ENCODE measurements at regions not wholly inside any gene's neighbourhood (a gene's known extent, or its start where the extent isn't known, plus 50 kb on each side); places are given as distances from the start of the nearest gene placed in this dataset.
"Not testable (repeated sequence)": the region's sequence is repeated elsewhere in the genome, so short reads cannot be mapped to it uniquely, and the experiment has no call there.

- Histone ChIP-seq H3K27me3 (ENCODE audit: insufficient read depth, low read length, poor library complexity, severe bottlenecking) (no peaks in the 10 kb centered on the region), H3K9me3 (ENCODE audit: insufficient read depth, low read depth, low read length) (no peaks in the 10 kb centered on the region; the same call in 1 of the 2 replicates), H3K4me2 (ENCODE audit: low read depth, low read length, poor library complexity, severe bottlenecking) (no peak overlapping the region), H3K9me2 (replicated peaks; ENCODE audit: low read depth, low read length) (no peaks in the 10 kb centered on the region), H3F3A (ENCODE audit: low read depth) (no peaks in the 10 kb centered on the region), H4K20me1 (ENCODE audit: insufficient read depth, low read length, poor library complexity, severe bottlenecking) (no peaks in the 10 kb centered on the region), H3K79me2 (ENCODE audit: insufficient read depth, low read length) (no peaks in the 10 kb centered on the region), H2AFZ (ENCODE audit: low read length) (no peak overlapping the region), H3K4me1 (ENCODE audit: insufficient read depth, low read length, poor library complexity, severe bottlenecking) (no peaks in the 10 kb centered on the region), H3K4me3 (ENCODE audit: low read length, poor library complexity, severe bottlenecking) (no peak overlapping the region), H3K36me3 (ENCODE audit: insufficient read depth, low read length) (no peaks in the 10 kb centered on the region), H3K9ac (ENCODE audit: low read depth, low read length, poor library complexity, severe bottlenecking) (no peak overlapping the region)
- TF ChIP-seq EZH2phosphoT487 (IDR thresholded peaks at IDR 0.05; ENCODE audit: borderline replicate concordance), result no peak
- no peak for TF ChIP-seq CTCF (conservative IDR thresholded peaks at IDR 0.05; ENCODE audit: low read length)
Measured at GRCh38 chr3:84717894-84718293, 240.9 kb upstream of the CADM2 start.

- H3K4me3 ChIP-seq (ENCODE audit: low read length, poor library complexity, severe bottlenecking), result no peak overlapping the region
- TF ChIP-seq CTCF (conservative IDR thresholded peaks at IDR 0.05; ENCODE audit: low read length), result no peak
- no peak for TF ChIP-seq EZH2phosphoT487 (IDR thresholded peaks at IDR 0.05; ENCODE audit: borderline replicate concordance)
- H3K79me2 ChIP-seq (ENCODE audit: insufficient read depth, low read length), result no peaks in the 10 kb centered on the region
- H4K20me1 ChIP-seq (ENCODE audit: insufficient read depth, low read length, poor library complexity, severe bottlenecking), result no peaks in the 10 kb centered on the region
- H3F3A ChIP-seq (ENCODE audit: low read depth), result no peaks in the 10 kb centered on the region
- no peaks in the 10 kb centered on the region for H3K4me1 ChIP-seq (ENCODE audit: insufficient read depth, low read length, poor library complexity, severe bottlenecking)
- H3K9ac ChIP-seq (ENCODE audit: low read depth, low read length, poor library complexity, severe bottlenecking), result no peak overlapping the region
- no peak overlapping the region for H3K4me2 ChIP-seq (ENCODE audit: low read depth, low read length, poor library complexity, severe bottlenecking)
- H3K36me3 ChIP-seq (ENCODE audit: insufficient read depth, low read length), result no peaks in the 10 kb centered on the region
- no peaks in the 10 kb centered on the region for H3K27me3 ChIP-seq (ENCODE audit: insufficient read depth, low read length, poor library complexity, severe bottlenecking)
- H3K9me2 ChIP-seq (replicated peaks; ENCODE audit: low read depth, low read length), result no peaks in the 10 kb centered on the region
- no peak overlapping the region for H2AFZ ChIP-seq (ENCODE audit: low read length)
- H3K9me3 ChIP-seq (ENCODE audit: insufficient read depth, low read depth, low read length), result no peaks in the 10 kb centered on the region
Measured at GRCh38 chr3:84724877-84725276, 233.9 kb upstream of the CADM2 start.

- H3K4me2 ChIP-seq (ENCODE audit: low read depth, low read length, poor library complexity, severe bottlenecking), result no peak overlapping the region
- H3K79me2 ChIP-seq (ENCODE audit: insufficient read depth, low read length), result no peaks in the 10 kb centered on the region
- H3K27me3 ChIP-seq (ENCODE audit: insufficient read depth, low read length, poor library complexity, severe bottlenecking), result no peaks in the 10 kb centered on the region
- TF ChIP-seq EZH2phosphoT487 (IDR thresholded peaks at IDR 0.05; ENCODE audit: borderline replicate concordance) (no peak), CTCF (conservative IDR thresholded peaks at IDR 0.05; ENCODE audit: low read length) (no peak)
- H3K36me3 ChIP-seq (ENCODE audit: insufficient read depth, low read length), result no peaks in the 10 kb centered on the region
- no peaks in the 10 kb centered on the region for H4K20me1 ChIP-seq (ENCODE audit: insufficient read depth, low read length, poor library complexity, severe bottlenecking)
- H3K4me1 ChIP-seq (ENCODE audit: insufficient read depth, low read length, poor library complexity, severe bottlenecking), result no peaks in the 10 kb centered on the region
- H3K4me3 ChIP-seq (ENCODE audit: low read length, poor library complexity, severe bottlenecking), result no peak overlapping the region
- no peaks in the 10 kb centered on the region for H3K9me2 ChIP-seq (replicated peaks; ENCODE audit: low read depth, low read length)
- no peaks in the 10 kb centered on the region for H3F3A ChIP-seq (ENCODE audit: low read depth)
- no peak overlapping the region for H2AFZ ChIP-seq (ENCODE audit: low read length)
- H3K9ac ChIP-seq (ENCODE audit: low read depth, low read length, poor library complexity, severe bottlenecking), result no peak overlapping the region
- H3K9me3 ChIP-seq (ENCODE audit: insufficient read depth, low read depth, low read length), result 0 out of 2 replicates have a peak, but pooled peaks cover 6% of the 10 kb centered on the region
Measured at GRCh38 chr3:84727616-84728015, 231.2 kb upstream of the CADM2 start.

GRCh38 chr3:84734731-84735130 is 224.1 kb upstream of the CADM2 start:
- not testable (repeated sequence) for H3K9ac ChIP-seq (ENCODE audit: low read depth, low read length, poor library complexity, severe bottlenecking); H3K4me3 ChIP-seq (ENCODE audit: low read length, poor library complexity, severe bottlenecking); H3K4me2 ChIP-seq (ENCODE audit: low read depth, low read length, poor library complexity, severe bottlenecking); H3F3A ChIP-seq (ENCODE audit: low read depth); H3K27me3 ChIP-seq (ENCODE audit: insufficient read depth, low read length, poor library complexity, severe bottlenecking); H4K20me1 ChIP-seq (ENCODE audit: insufficient read depth, low read length, poor library complexity, severe bottlenecking); H3K79me2 ChIP-seq (ENCODE audit: insufficient read depth, low read length); H3K9me2 ChIP-seq (replicated peaks; ENCODE audit: low read depth, low read length); H2AFZ ChIP-seq (ENCODE audit: low read length); H3K36me3 ChIP-seq (ENCODE audit: insufficient read depth, low read length); H3K9me3 ChIP-seq (ENCODE audit: insufficient read depth, low read depth, low read length); H3K4me1 ChIP-seq (ENCODE audit: insufficient read depth, low read length, poor library complexity, severe bottlenecking)
